GM21723 (cell line): ENCODE measurements at regions not wholly inside any gene's neighbourhood (a gene's known extent, or its start where the extent isn't known, plus 50 kb on each side); places are given as distances from the start of the nearest gene placed in this dataset.
A peak's percentile ranks its signal among the peaks of the same experiment; 100 is the strongest.

ENCODE experiments used
- ATAC-seq: cut with Tn5 transposase; IDR thresholded peaks from one replicate; pipeline ENCODE4 v1.9.1; 2021; ENCODE audit warnings: mild to moderate bottlenecking, moderate library complexity; ENCODE audit not compliant: unreplicated experiment

GRCh38 chr2:171225989-171226388, 65.3 kb upstream of the TLK1 start:
- no peak for ATAC-seq

DNA sequence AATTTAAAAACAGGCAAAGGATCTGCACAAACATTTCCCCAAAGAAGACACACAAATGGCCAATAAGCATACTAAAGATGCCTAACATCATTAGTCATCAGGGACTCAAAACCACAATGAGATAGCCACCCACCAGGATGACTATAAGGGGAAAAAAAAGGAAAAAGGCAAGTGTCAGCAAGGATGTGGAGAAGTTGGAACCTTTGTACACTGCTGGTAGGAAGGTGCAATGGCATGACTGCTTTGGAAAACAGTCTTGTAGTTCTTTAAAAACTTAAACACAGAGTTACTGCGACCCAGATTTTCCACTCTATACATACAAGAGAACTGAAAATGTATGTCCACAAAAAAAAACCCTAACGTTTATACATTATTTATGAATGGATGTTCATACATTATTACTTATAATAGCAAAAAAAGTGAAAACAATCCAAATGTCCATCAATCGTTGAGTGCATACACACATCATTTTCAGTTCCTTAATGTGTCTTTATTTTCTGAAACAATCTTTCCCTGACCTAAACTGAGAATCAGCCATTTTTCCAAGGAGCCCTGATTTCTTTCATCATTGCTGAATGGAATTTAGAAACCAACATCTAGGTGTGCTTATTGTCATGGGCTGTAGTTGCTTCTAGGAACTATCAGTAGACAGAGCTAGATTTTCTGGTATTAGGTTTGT, 64.7 kb upstream of the TLK1 start:
- no peak for ATAC-seq

DNA sequence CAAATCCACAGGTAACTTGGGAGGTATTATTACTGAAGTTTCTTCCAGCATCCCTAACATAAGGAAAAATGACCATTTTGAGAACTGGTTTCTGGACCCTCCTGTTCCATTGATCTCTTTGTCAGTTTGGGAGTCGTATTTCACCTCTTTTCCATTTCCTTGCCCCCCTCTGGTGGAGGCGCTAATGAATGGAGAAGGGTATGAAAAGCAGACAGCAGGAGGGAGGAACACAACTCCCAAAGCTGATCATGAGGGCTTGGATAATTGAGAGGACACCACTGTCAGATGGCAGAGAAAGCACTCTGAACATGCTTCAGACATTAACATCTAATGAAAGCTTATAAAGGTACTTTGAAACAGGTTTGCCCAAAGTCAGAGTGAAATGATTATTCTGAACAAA, 56.6 kb upstream of the TLK1 start:
- ATAC-seq: no peak

DNA sequence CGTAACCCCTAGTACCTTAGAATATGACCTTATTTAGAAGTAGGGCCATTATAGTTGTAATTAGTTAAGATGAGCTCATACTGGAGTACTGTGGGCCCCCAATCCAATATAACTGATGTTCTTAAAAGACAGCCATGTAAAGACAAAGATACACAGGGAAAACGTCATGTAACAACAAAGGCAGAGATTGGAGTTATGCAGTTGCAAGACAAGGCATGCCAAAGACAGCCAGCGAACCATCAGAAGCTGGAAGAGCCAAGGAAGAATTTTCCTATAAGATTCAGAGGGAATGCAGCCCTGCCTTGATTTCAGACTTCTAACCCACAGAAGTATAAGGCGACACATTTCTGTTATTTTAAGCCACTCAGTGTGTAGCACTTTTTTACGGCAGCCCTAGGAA, 55.9 kb upstream of the TLK1 start:
- ATAC-seq: no peak

- no peak for ATAC-seq
Measured at GRCh38 chr2:171214093-171214492, 53.4 kb upstream of the TLK1 start.

- ATAC-seq: peak; percentile 85
Measured at GRCh38 chr2:171210864-171211431, 50.3 kb upstream of the TLK1 start.
